ENCODE measurements at regions not wholly inside any gene's neighbourhood (a gene's known extent, or its start where the extent isn't known, plus 50 kb on each side); places are given as distances from the start of the nearest gene placed in this dataset.

GRCh38 chr10:33746186-33746585, 411.7 kb upstream of the NRP1 start:
- Histone ChIP-seq H3K9ac (peak overlapping the region; percentile 6; the same call in 1 of the 2 replicates), H3K4me1 (ENCODE audit: low read depth, poor library complexity, severe bottlenecking) (peaks cover 91% of the 10 kb centered on the region), H4K20me1 (ENCODE audit: insufficient read depth) (no peaks in the 10 kb centered on the region), H3K27me3 (ENCODE audit: insufficient read depth, low read depth) (no peaks in the 10 kb centered on the region), H3K79me2 (ENCODE audit: insufficient read depth, low read depth) (no peaks in the 10 kb centered on the region), H3K27ac (peak overlapping the region; percentile 73), H2AFZ (ENCODE audit: low read depth) (peak overlapping the region; percentile 5; the same call in 1 of the 2 replicates), H3K36me3 (ENCODE audit: insufficient read depth) (no peaks in the 10 kb centered on the region), H3K4me2 (peak overlapping the region; percentile 60), H3K4me3 (IDR thresholded peaks at IDR 0.05; ENCODE audit: insufficient read depth, low read depth, low read length) (no peak overlapping the region)
- TF ChIP-seq CTCF (conservative IDR thresholded peaks at IDR 0.05; ENCODE audit: low read depth, low read length), result no peak

GRCh38 chr10:33743429-33743857, 409.0 kb upstream of the NRP1 start:
- H3K27ac ChIP-seq, result peak overlapping the region; percentile 92
- H3K36me3 ChIP-seq (ENCODE audit: insufficient read depth), result no peaks in the 10 kb centered on the region
- TF ChIP-seq CTCF (conservative IDR thresholded peaks at IDR 0.05; ENCODE audit: low read depth, low read length), result no peak
- peaks cover 79% of the 10 kb centered on the region for H3K4me1 ChIP-seq (ENCODE audit: low read depth, poor library complexity, severe bottlenecking)
- peak overlapping the region; percentile 66 for H3K4me2 ChIP-seq
- H4K20me1 ChIP-seq (ENCODE audit: insufficient read depth), result no peaks in the 10 kb centered on the region
- no peaks in the 10 kb centered on the region for H3K79me2 ChIP-seq (ENCODE audit: insufficient read depth, low read depth)
- H3K9ac ChIP-seq, result peak overlapping the region; percentile 58
- no peak overlapping the region for H3K4me3 ChIP-seq (IDR thresholded peaks at IDR 0.05; ENCODE audit: insufficient read depth, low read depth, low read length)
- H2AFZ ChIP-seq (ENCODE audit: low read depth), result peak overlapping the region; percentile 52; the same call in 1 of the 2 replicates
- H3K27me3 ChIP-seq (ENCODE audit: insufficient read depth, low read depth), result no peaks in the 10 kb centered on the region

DNA sequence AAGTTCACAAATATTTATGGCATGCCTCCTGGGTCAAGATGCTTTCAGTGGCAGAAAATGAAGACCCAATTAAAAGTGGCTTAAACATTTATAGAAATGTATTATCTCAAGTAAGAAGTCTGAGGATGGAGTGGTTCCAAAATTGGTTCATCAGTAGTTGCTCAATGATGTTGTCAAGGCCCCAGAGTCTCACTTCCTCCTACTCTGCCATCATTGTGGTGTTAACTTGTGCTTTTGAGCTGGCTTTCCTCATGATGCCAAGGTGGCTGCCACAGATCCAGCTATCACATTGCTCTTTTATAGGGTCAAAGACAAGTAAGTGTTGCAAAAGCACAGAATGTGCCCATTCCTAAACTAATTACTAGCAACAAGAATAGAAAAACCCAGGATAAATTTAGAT, 404.6 kb upstream of the NRP1 start:
- H3K36me3 ChIP-seq (ENCODE audit: insufficient read depth), result no peaks in the 10 kb centered on the region
- H3K4me1 ChIP-seq (ENCODE audit: low read depth, poor library complexity, severe bottlenecking), result peaks cover 68% of the 10 kb centered on the region
- no peak overlapping the region for H3K4me3 ChIP-seq (IDR thresholded peaks at IDR 0.05; ENCODE audit: insufficient read depth, low read depth, low read length)
- H4K20me1 ChIP-seq (ENCODE audit: insufficient read depth), result no peaks in the 10 kb centered on the region
- no peak overlapping the region for H3K4me2 ChIP-seq
- H3K27ac ChIP-seq, result no peak overlapping the region
- H3K27me3 ChIP-seq (ENCODE audit: insufficient read depth, low read depth), result no peaks in the 10 kb centered on the region
- no peak for TF ChIP-seq CTCF (conservative IDR thresholded peaks at IDR 0.05; ENCODE audit: low read depth, low read length)
- no peaks in the 10 kb centered on the region for H3K79me2 ChIP-seq (ENCODE audit: insufficient read depth, low read depth)
- no peak overlapping the region for H2AFZ ChIP-seq (ENCODE audit: low read depth)
- no peak overlapping the region for H3K9ac ChIP-seq

GRCh38 chr10:33735464-33735923, 401.0 kb upstream of the NRP1 start:
- Histone ChIP-seq H3K27me3 (ENCODE audit: insufficient read depth, low read depth) (no peaks in the 10 kb centered on the region), H3K79me2 (ENCODE audit: insufficient read depth, low read depth) (no peaks in the 10 kb centered on the region), H3K36me3 (ENCODE audit: insufficient read depth) (no peaks in the 10 kb centered on the region), H4K20me1 (ENCODE audit: insufficient read depth) (no peaks in the 10 kb centered on the region), H3K27ac (peak overlapping the region; percentile 96), H3K4me3 (IDR thresholded peaks at IDR 0.05; ENCODE audit: insufficient read depth, low read depth, low read length) (no peak overlapping the region), H2AFZ (ENCODE audit: low read depth) (peak overlapping the region; percentile 29; the same call in 1 of the 2 replicates), H3K4me2 (peak overlapping the region; percentile 86), H3K9ac (peak overlapping the region; percentile 71), H3K4me1 (ENCODE audit: low read depth, poor library complexity, severe bottlenecking) (peaks cover 48% of the 10 kb centered on the region)
- no peak for TF ChIP-seq CTCF (conservative IDR thresholded peaks at IDR 0.05; ENCODE audit: low read depth, low read length)

Measured in KMS-11 (cell line).